Endodermal cell (in vitro differentiated cells): ENCODE measurements at regions not wholly inside any gene's neighbourhood (a gene's known extent, or its start where the extent isn't known, plus 50 kb on each side); places are given as distances from the start of the nearest gene placed in this dataset.

ENCODE experiments used
- DNase-seq: peaks from one replicate; pipeline ENCODE4 v3.0.0-alpha.2; 2017
- H3K27ac ChIP-seq: 2 replicates; pipeline ENCODE4 v1.5.1; 2013; ENCODE audit warnings: mild to moderate bottlenecking, low read depth, low read length, moderate library complexity
- H3K27me3 ChIP-seq: 2 replicates; pipeline ENCODE4 v1.6.1; 2013; ENCODE audit warnings: mild to moderate bottlenecking, low read length, moderate library complexity; ENCODE audit not compliant: insufficient read depth, control insufficient read depth, poor library complexity, severe bottlenecking
- H3K36me3 ChIP-seq: 2 replicates; pipeline ENCODE4 v1.7.0; 2013; ENCODE audit warnings: mild to moderate bottlenecking, low read length, moderate library complexity; ENCODE audit not compliant: control insufficient read depth, insufficient read depth
- H3K4me1 ChIP-seq: one replicate; pipeline ENCODE4 v1.7.0; 2013; ENCODE audit warnings: low read length; ENCODE audit not compliant: control insufficient read depth, insufficient read depth
- H3K4me3 ChIP-seq: 2 replicates; pipeline ENCODE4 v1.5.1; 2013; ENCODE audit warnings: mild to moderate bottlenecking, low read length, moderate library complexity
- H3K9ac ChIP-seq: 2 replicates; pipeline ENCODE4 v1.6.1; 2013; ENCODE audit warnings: mild to moderate bottlenecking, low read length, moderate library complexity; ENCODE audit not compliant: poor library complexity, severe bottlenecking; ENCODE audit errors: extremely low read depth
- H3K9me3 ChIP-seq: 2 replicates; pipeline ENCODE4 v1.6.1; 2013; ENCODE audit warnings: mild to moderate bottlenecking, low read length, moderate library complexity; ENCODE audit not compliant: control insufficient read depth
- H3K27ac Mint-ChIP-seq: 2 replicates; pipeline ENCODE4 v1.8.0; 2020; ENCODE audit warnings: mixed read lengths
- H3K27me3 Mint-ChIP-seq: 2 replicates; pipeline ENCODE4 v1.8.0; 2021; ENCODE audit warnings: mild to moderate bottlenecking, mixed read lengths; ENCODE audit not compliant: insufficient read depth
- H3K36me3 Mint-ChIP-seq: 2 replicates; pipeline ENCODE4 v1.8.0; 2020; ENCODE audit warnings: low read depth, mixed read lengths
- H3K4me1 Mint-ChIP-seq: 2 replicates; pipeline ENCODE4 v1.8.0; 2020; ENCODE audit warnings: mixed read lengths
- H3K4me3 Mint-ChIP-seq: 2 replicates; pipeline ENCODE4 v1.8.0; 2020; ENCODE audit warnings: mild to moderate bottlenecking, moderate library complexity, mixed read lengths
- H3K9me3 Mint-ChIP-seq: 2 replicates; pipeline ENCODE4 v1.8.0; 2020; ENCODE audit warnings: mild to moderate bottlenecking, mixed read lengths
- CTCF ChIP-seq: fragments of 200-600 bp; sonication (generic); conservative IDR thresholded peaks from 2 replicates; pipeline ENCODE4 v1.5.0; 2021; ENCODE audit warnings: antibody characterized with exemption, mild to moderate bottlenecking
- WGBS, 2 experiments: methylation state at CpG; one replicate each; pipeline versions ENCODE4 v1.1.5 to v1.1.7; 2013; ENCODE audit warnings: missing lambda C conversion rate in 2 of 2, mixed read lengths in 1 of 2; ENCODE audit not compliant: insufficient coverage in 1 of 2, insufficient read length in 1 of 2; 5-methylcytosine and 5-hydroxymethylcytosine counted together

GRCh38 chr11:92848578-92848977 is 120.9 kb upstream of the MTNR1B start:
- Mint-ChIP-seq H3K27ac (no peak overlapping the region), H3K4me3 (no peak overlapping the region)
- H3K9me3 ChIP-seq, result no peaks in the 10 kb centered on the region

GRCh38 chr11:92850296-92850826 is 119.1 kb upstream of the MTNR1B start:
- Histone ChIP-seq H3K36me3 (peaks cover 5% of the 10 kb centered on the region), H3K4me1 (no peaks in the 10 kb centered on the region), H3K4me3 (no peak overlapping the region), H3K9me3 (no peaks in the 10 kb centered on the region), H3K27ac (no peak overlapping the region), H3K27me3 (no peaks in the 10 kb centered on the region), H3K9ac (no peak overlapping the region)
- Mint-ChIP-seq H3K36me3 (no peaks in the 10 kb centered on the region), H3K27me3 (no peaks in the 10 kb centered on the region), H3K27ac (no peak overlapping the region), H3K4me1 (no peaks in the 10 kb centered on the region), H3K4me3 (no peak overlapping the region), H3K9me3 (no peaks in the 10 kb centered on the region)
- no peak for TF ChIP-seq CTCF
- WGBS, 2 experiments, result 80 to 83% methylated on average over 3 to 4 of the region's 4 CpGs
- DNase-seq, result no peak

More at GRCh38 chr11:92848578-92848977, 120.9 kb upstream of the MTNR1B start:
- peaks cover 17% of the 10 kb centered on the region for H3K36me3 ChIP-seq
- WGBS, 2 experiments, result 93% methylated on average over 4 of the region's 4 CpGs; no CpG with 5 or more reads in 1 of the 2 experiments
- H3K4me3 ChIP-seq, result no peak overlapping the region
- no peaks in the 10 kb centered on the region for H3K27me3 ChIP-seq
- no peak overlapping the region for H3K27ac ChIP-seq
- no peak for TF ChIP-seq CTCF
- no peak for DNase-seq
- Mint-ChIP-seq H3K27me3 (no peaks in the 10 kb centered on the region), H3K36me3 (peaks cover 2% of the 10 kb centered on the region), H3K9me3 (no peaks in the 10 kb centered on the region), H3K4me1 (peaks cover 2% of the 10 kb centered on the region)
- H3K9ac ChIP-seq, result no peak overlapping the region
- H3K4me1 ChIP-seq, result no peaks in the 10 kb centered on the region

GRCh38 chr11:92852229-92852628 is 117.2 kb upstream of the MTNR1B start:
- no peaks in the 10 kb centered on the region for H3K9me3 Mint-ChIP-seq

More at GRCh38 chr11:92852229-92852628, 117.2 kb upstream of the MTNR1B start:
- no peak overlapping the region for H3K4me3 ChIP-seq
- no peak overlapping the region for H3K9ac ChIP-seq
- H3K9me3 ChIP-seq, result no peaks in the 10 kb centered on the region
- H3K4me3 Mint-ChIP-seq, result no peak overlapping the region
- TF ChIP-seq CTCF, result no peak
- H3K27me3 Mint-ChIP-seq, result no peaks in the 10 kb centered on the region
- no peak overlapping the region for H3K27ac ChIP-seq
- no peaks in the 10 kb centered on the region for H3K4me1 ChIP-seq
- H3K36me3 ChIP-seq, result peaks cover 7% of the 10 kb centered on the region
- H3K36me3 Mint-ChIP-seq, result no peaks in the 10 kb centered on the region
- H3K4me1 Mint-ChIP-seq, result no peaks in the 10 kb centered on the region
- no peaks in the 10 kb centered on the region for H3K27me3 ChIP-seq
- no peak for DNase-seq
- H3K27ac Mint-ChIP-seq, result peak overlapping the region; percentile 55
